ENCODE measurements at regions not wholly inside any gene's neighbourhood (a gene's known extent, or its start where the extent isn't known, plus 50 kb on each side); places are given as distances from the start of the nearest gene placed in this dataset.

- no peak for TF ChIP-seq CHD7 (IDR thresholded peaks at IDR 0.05; ENCODE audit: insufficient replicate concordance, low read length)
Measured at GRCh38 chr13:104137416-104137815, 1071.2 kb upstream of the SLC10A2 start (continued).
